Loucy (cell line): ENCODE measurements at regions not wholly inside any gene's neighbourhood (a gene's known extent, or its start where the extent isn't known, plus 50 kb on each side); places are given as distances from the start of the nearest gene placed in this dataset.

Experiments
- H2AFZ ChIP-seq: fragments of 200-600 bp; sonication (generic); 2 replicates; pipeline ENCODE4 v1.6.0; 2016; ENCODE audit warnings: antibody characterized with exemption, mild to moderate bottlenecking, low read length, moderate library complexity
- H3F3A ChIP-seq: fragments of 200-600 bp; 2 replicates; pipeline ENCODE4 v1.6.0; 2016; ENCODE audit warnings: antibody characterized with exemption, low read depth, mild to moderate bottlenecking
- H3K27me3 ChIP-seq: fragments of 200-600 bp; sonication (generic); 2 replicates; pipeline ENCODE4 v1.6.1; 2014; ENCODE audit warnings: low read length, mild to moderate bottlenecking; ENCODE audit not compliant: insufficient read depth, poor library complexity, severe bottlenecking
- H3K36me3 ChIP-seq: fragments of 200-600 bp; sonication (generic); 2 replicates; pipeline ENCODE4 v1.6.1; 2016; ENCODE audit warnings: low read length; ENCODE audit not compliant: insufficient read depth
- H3K4me1 ChIP-seq: fragments of 200-600 bp; sonication (generic); 2 replicates; pipeline ENCODE4 v1.5.1; 2014; ENCODE audit warnings: low read length, mild to moderate bottlenecking; ENCODE audit not compliant: insufficient read depth, poor library complexity, severe bottlenecking
- H3K4me2 ChIP-seq: fragments of 200-600 bp; sonication (generic); 2 replicates; pipeline ENCODE4 v1.6.0; 2014; ENCODE audit warnings: antibody characterized with exemption, low read length, low read depth, mild to moderate bottlenecking; ENCODE audit not compliant: poor library complexity, severe bottlenecking
- H3K4me3 ChIP-seq: fragments of 200-600 bp; sonication (generic); 2 replicates; pipeline ENCODE4 v1.5.1; 2014; ENCODE audit warnings: low read length, mild to moderate bottlenecking, mixed read lengths; ENCODE audit not compliant: poor library complexity, severe bottlenecking
- H3K79me2 ChIP-seq: fragments of 200-600 bp; sonication (generic); 2 replicates; pipeline ENCODE4 v1.6.1; 2014; ENCODE audit warnings: low read length; ENCODE audit not compliant: insufficient read depth
- H3K9ac ChIP-seq: fragments of 200-600 bp; sonication (generic); 2 replicates; pipeline ENCODE4 v1.6.0; 2014; ENCODE audit warnings: mild to moderate bottlenecking, low read depth, low read length, moderate library complexity; ENCODE audit not compliant: poor library complexity, severe bottlenecking
- H3K9me2 ChIP-seq: fragments of 200-600 bp; sonication (generic); replicated peaks from 2 replicates; pipeline ENCODE4 v1.6.1; 2016; ENCODE audit warnings: low read depth, low read length, mixed read lengths
- H3K9me3 ChIP-seq: fragments of 200-600 bp; sonication (generic); 2 replicates; pipeline ENCODE4 v1.6.1; 2014; ENCODE audit warnings: mild to moderate bottlenecking, antibody characterized with exemption, low read length, low read depth; ENCODE audit not compliant: insufficient read depth
- H4K20me1 ChIP-seq: fragments of 200-600 bp; sonication (generic); 2 replicates; pipeline ENCODE4 v1.6.0; 2014; ENCODE audit warnings: antibody characterized with exemption, low read length, mild to moderate bottlenecking; ENCODE audit not compliant: insufficient read depth, poor library complexity, severe bottlenecking
- CTCF ChIP-seq: fragments of 200-600 bp; sonication (generic); conservative IDR thresholded peaks from 2 replicates; pipeline ENCODE4 v1.5.1; 2014; ENCODE audit warnings: mild to moderate bottlenecking, antibody characterized with exemption, low read length
- EZH2phosphoT487 ChIP-seq: fragments of 200-600 bp; IDR thresholded peaks from 2 replicates; pipeline ENCODE4 v1.6.1; 2018; ENCODE audit warnings: antibody characterized with exemption, mild to moderate bottlenecking, moderate library complexity, borderline replicate concordance

- peaks cover 6% of the 10 kb centered on the region; the same call in 1 of the 2 replicates for H3F3A ChIP-seq
- peak overlapping the region; percentile 52 for H3K4me2 ChIP-seq
- H3K9me3 ChIP-seq: 0 out of 2 replicates have a peak, but pooled peaks cover 7% of the 10 kb centered on the region
- no peak overlapping the region for H3K4me3 ChIP-seq
- no peaks in the 10 kb centered on the region for H3K27me3 ChIP-seq
- H3K9ac ChIP-seq: peak overlapping the region; percentile 34
- no peaks in the 10 kb centered on the region for H3K9me2 ChIP-seq
- peaks cover 54% of the 10 kb centered on the region for H3K4me1 ChIP-seq
- no peaks in the 10 kb centered on the region for H3K79me2 ChIP-seq
- H2AFZ ChIP-seq: no peak overlapping the region
- H4K20me1 ChIP-seq: no peaks in the 10 kb centered on the region
- H3K36me3 ChIP-seq: no peaks in the 10 kb centered on the region; the same call in 1 of the 2 replicates
- TF ChIP-seq EZH2phosphoT487 (no peak), CTCF (peak; percentile 51)
These were observed 990.6 kb upstream of the PHF14 start for GRCh38 chr7:9983048-9983447.

GRCh38 chr7:10015687-10016086, 958.0 kb upstream of the PHF14 start:
- Histone ChIP-seq H4K20me1 (no peaks in the 10 kb centered on the region), H3K9ac (no peak overlapping the region), H3K79me2 (no peaks in the 10 kb centered on the region), H2AFZ (no peak overlapping the region), H3K4me2 (no peak overlapping the region), H3K9me3 (peaks cover 8% of the 10 kb centered on the region; the same call in 1 of the 2 replicates), H3K4me1 (no peaks in the 10 kb centered on the region), H3K27me3 (no peaks in the 10 kb centered on the region), H3K9me2 (no peaks in the 10 kb centered on the region), H3K4me3 (no peak overlapping the region), H3K36me3 (no peaks in the 10 kb centered on the region), H3F3A (no peaks in the 10 kb centered on the region)
- TF ChIP-seq CTCF (peak; percentile 53), EZH2phosphoT487 (no peak)

- Histone ChIP-seq H3K27me3 (no peaks in the 10 kb centered on the region), H3K4me3 (no peak overlapping the region), H3F3A (no peaks in the 10 kb centered on the region), H3K9me3 (no peaks in the 10 kb centered on the region), H3K4me2 (no peak overlapping the region), H3K9me2 (no peaks in the 10 kb centered on the region), H3K36me3 (no peaks in the 10 kb centered on the region), H3K79me2 (no peaks in the 10 kb centered on the region), H3K4me1 (no peaks in the 10 kb centered on the region), H2AFZ (no peak overlapping the region), H3K9ac (no peak overlapping the region), H4K20me1 (no peaks in the 10 kb centered on the region)
- TF ChIP-seq EZH2phosphoT487 (no peak), CTCF (no peak)
These were observed 951.2 kb upstream of the PHF14 start for GRCh38 chr7:10022480-10022879.
